Muscle of leg (tissue), 3 donors: ENCODE measurements at regions not wholly inside any gene's neighbourhood (a gene's known extent, or its start where the extent isn't known, plus 50 kb on each side); places are given as distances from the start of the nearest gene placed in this dataset.

ENCODE experiments used
- DNase-seq: peaks from one replicate; pipeline ENCODE4 v3.0.0; 2013
- H3K27ac ChIP-seq: one replicate; pipeline ENCODE4 v1.5.1; 2013; ENCODE audit warnings: mild to moderate bottlenecking, low read length, control low read depth
- H3K27me3 ChIP-seq: one replicate; pipeline ENCODE4 v1.6.1; 2013; ENCODE audit warnings: low read length; ENCODE audit not compliant: control insufficient read depth, insufficient read depth
- H3K36me3 ChIP-seq: one replicate; pipeline ENCODE4 v1.6.1; 2013; ENCODE audit warnings: low read length; ENCODE audit not compliant: control insufficient read depth, insufficient read depth
- H3K4me1 ChIP-seq: one replicate; pipeline ENCODE4 v1.6.1; 2013; ENCODE audit warnings: low read length; ENCODE audit not compliant: control insufficient read depth, insufficient read depth
- H3K4me3 ChIP-seq: one replicate; pipeline ENCODE4 v1.5.1; 2013; ENCODE audit warnings: low read length, control low read depth
- H3K9me3 ChIP-seq: replicated peaks from 2 replicates; pipeline ENCODE4 v1.6.1; 2013; ENCODE audit warnings: low read depth, low read length; ENCODE audit not compliant: control insufficient read depth
- WGBS: methylation state at CpG from one replicate; pipeline ENCODE4 v1.1.5; 2013; ENCODE audit warnings: missing lambda C conversion rate; ENCODE audit not compliant: insufficient coverage; 5-methylcytosine and 5-hydroxymethylcytosine counted together

DNA sequence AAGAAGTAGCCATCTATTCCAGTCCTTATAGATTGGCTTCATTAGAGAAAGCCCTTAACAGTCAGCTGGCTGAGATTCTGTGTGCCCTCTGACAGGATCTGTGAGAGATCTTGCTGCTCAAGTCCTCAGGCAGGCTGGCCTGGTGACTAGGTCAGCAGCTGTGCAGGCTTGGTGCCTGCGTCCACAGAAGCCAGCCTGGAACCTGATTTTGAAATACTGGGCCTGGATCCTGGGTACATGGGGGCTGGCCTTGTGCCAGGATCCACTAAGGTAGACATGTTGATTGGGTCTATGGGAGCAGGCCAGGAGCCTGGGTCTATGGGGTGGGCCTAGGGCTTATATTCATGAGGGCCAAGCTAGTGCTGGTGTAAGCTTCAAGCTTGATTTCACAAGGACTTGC, 381.8 kb upstream of the MARCKS start:
- H3K36me3 ChIP-seq = no peaks in the 10 kb centered on the region
- no peak for DNase-seq

DNA sequence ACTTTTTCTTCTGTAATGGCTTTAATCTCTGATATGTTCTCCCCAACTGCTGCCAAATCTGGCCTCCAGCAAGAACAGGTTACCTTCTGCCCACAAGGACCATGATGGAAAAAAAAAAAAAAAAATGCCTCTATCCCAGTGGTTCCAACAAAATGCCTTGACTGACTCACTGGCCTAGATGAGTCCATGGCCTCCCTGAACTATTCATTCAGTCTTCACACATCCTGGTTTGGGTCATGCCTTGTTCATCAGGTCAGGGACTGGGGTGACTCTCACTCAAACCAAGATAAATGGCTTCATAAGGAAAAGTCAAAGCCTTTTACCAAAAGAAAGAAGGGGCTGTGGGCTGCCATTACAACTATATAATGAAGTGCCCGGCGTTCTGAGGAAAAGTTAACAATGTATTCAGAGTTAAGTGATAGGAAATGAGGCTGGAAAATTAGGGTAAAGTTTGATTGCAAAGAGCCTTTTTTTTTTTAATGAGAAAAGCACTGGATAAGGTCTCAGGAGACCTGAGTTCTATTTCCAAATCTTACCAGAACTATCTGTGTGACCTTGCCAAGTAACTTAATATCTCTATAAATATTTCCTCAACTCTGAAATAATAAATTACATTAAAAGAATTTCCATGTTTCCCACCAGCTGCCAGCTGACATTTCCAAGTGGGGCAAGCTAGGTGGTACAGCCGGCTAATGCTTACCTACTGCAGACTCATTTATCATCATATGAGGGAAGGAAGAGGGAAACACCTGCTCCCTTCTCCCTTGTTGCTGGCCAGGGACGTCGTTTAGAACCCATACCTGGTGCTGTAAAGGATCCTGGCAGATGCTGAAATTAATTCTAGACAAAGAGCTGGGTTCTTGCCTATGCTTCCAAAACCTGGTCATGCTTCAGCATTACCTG, 380.0 kb upstream of the MARCKS start:
- WGBS = no CpG with 5 or more reads among the region's 5 CpGs
- DNase-seq = no peak

More for the DNA sequence above, 381.8 kb upstream of the MARCKS start:
- WGBS = 100% methylated on average over 1 of the region's 1 CpG
- Histone ChIP-seq H3K4me3 (no peak overlapping the region), H3K27ac (no peak overlapping the region), H3K27me3 (no peaks in the 10 kb centered on the region), H3K4me1 (no peaks in the 10 kb centered on the region), H3K9me3 (no peaks in the 10 kb centered on the region)

DNA sequence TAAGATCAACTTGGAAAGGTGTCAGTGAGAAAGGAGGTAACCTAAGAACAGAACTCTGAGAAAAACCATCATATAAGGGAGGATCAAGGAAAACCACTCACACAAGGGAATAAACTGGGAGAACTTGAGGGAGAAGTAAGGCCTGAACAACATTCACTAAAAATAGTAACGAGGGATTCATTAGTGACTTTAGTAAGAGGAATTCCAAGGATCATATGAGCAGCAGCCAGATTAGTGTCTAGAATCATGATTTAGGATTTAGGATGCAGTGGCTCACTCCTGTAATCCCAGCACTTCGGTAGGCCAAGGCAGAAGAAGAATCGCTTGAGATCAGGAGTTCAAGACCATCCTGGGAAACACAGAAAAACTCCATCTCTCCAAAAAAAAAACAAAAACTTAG, 376.5 kb upstream of the MARCKS start:
- WGBS = no CpG with 5 or more reads among the region's 3 CpGs
- Histone ChIP-seq H3K36me3 (no peaks in the 10 kb centered on the region), H3K27ac (no peak overlapping the region), H3K4me1 (no peaks in the 10 kb centered on the region), H3K9me3 (no peaks in the 10 kb centered on the region), H3K27me3 (no peaks in the 10 kb centered on the region), H3K4me3 (no peak overlapping the region)
- DNase-seq = no peak

More for the DNA sequence above, 380.0 kb upstream of the MARCKS start:
- no peaks in the 10 kb centered on the region for H3K36me3 ChIP-seq
- no peak overlapping the region for H3K4me3 ChIP-seq
- no peaks in the 10 kb centered on the region for H3K4me1 ChIP-seq
- no peaks in the 10 kb centered on the region for H3K27me3 ChIP-seq
- H3K9me3 ChIP-seq = no peaks in the 10 kb centered on the region
- no peak overlapping the region for H3K27ac ChIP-seq

DNA sequence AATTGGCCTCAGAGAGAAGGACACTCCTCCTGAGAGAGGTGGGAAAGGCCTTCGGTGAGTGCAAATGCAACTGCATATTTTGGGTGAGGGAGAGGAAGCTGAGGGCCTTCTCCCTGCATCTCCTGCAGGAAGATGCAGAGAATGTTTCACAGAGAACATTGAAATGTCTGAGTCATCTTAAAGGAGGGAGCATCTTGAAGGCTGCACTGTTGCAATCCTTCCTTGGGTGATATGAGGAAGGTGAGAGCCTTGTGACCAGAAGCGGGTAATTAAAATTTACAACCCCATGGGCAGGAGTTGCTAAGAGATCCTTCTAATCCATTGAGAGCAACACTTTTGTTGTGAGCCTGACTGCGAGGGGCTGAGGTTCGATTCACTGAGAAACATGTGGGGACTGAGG, 375.7 kb upstream of the MARCKS start:
- H3K27me3 ChIP-seq = no peaks in the 10 kb centered on the region
- WGBS = 82% methylated on average over 3 of the region's 4 CpGs
- H3K4me3 ChIP-seq = no peak overlapping the region
- no peaks in the 10 kb centered on the region for H3K36me3 ChIP-seq
- no peak for DNase-seq
- H3K27ac ChIP-seq = no peak overlapping the region
- H3K9me3 ChIP-seq = no peaks in the 10 kb centered on the region
- H3K4me1 ChIP-seq = no peaks in the 10 kb centered on the region

DNA sequence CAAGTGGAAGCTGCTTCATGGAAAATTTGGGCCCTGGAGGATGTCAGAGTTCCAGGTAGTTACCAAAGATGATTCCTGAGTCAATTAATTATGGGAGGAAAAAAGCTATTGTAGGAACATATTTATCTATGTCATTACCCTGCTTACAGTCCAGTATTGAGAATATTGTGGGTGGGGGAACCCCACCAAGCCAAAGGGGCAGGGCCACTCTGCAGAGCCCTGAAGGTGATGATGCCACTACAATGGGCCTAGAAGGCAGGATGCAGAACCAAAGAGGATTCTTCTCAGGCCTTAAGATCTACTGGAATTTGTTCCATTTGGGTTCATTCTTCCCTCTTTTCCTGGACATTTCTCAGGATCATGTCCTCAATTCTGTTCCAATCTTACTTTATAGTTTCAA, 375.2 kb upstream of the MARCKS start:
- no peak overlapping the region for H3K4me3 ChIP-seq
- no peak overlapping the region for H3K27ac ChIP-seq

DNA sequence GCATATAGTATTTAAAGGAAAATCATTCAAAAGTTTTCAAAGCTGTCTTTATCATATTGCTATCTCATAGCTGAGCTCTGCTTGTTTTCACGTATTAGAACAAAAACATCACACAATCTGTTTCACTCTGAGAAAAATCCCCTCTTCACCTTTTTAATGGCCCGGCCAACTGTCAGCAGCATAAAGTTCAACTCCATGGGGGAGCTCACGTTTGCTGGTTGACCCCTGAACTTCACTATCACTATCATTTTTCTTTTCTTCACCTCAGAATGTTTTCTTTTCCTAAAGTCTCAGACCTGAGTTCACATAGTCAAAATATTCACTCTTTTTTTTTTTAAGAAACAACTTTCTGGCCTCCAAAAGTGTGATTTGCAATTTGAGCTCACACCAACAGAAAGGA, 374.4 kb upstream of the MARCKS start:
- no peak overlapping the region for H3K27ac ChIP-seq
- WGBS = 67% methylated on average over 2 of the region's 3 CpGs
- no peak overlapping the region for H3K4me3 ChIP-seq
- H3K9me3 ChIP-seq = no peaks in the 10 kb centered on the region
- H3K4me1 ChIP-seq = no peaks in the 10 kb centered on the region
- no peaks in the 10 kb centered on the region for H3K36me3 ChIP-seq
- no peaks in the 10 kb centered on the region for H3K27me3 ChIP-seq
- DNase-seq = no peak

More for the DNA sequence above, 375.2 kb upstream of the MARCKS start:
- DNase-seq = no peak
- Histone ChIP-seq H3K36me3 (no peaks in the 10 kb centered on the region), H3K9me3 (no peaks in the 10 kb centered on the region), H3K4me1 (no peaks in the 10 kb centered on the region), H3K27me3 (no peaks in the 10 kb centered on the region)

DNA sequence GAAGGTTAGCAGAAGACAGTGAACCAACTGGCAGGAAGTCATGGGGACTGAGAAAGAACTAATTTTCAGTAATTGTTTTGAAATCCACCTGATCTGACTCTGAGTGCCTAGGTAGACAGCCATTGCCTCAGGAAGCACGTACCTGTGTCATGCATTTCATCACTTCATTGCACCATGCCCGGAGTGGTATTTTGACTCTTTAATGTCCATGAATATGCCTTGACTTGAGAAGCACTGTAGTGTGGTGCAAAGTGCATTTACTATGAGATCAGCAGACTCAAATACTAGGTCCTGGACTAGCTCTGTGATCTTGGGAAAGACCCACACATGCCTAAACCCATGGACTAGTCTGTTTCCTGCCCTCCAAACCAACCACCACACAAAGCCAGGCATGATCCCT, 370.9 kb upstream of the MARCKS start:
- Histone ChIP-seq H3K36me3 (no peaks in the 10 kb centered on the region), H3K4me3 (no peak overlapping the region), H3K4me1 (no peaks in the 10 kb centered on the region), H3K27ac (no peak overlapping the region), H3K27me3 (no peaks in the 10 kb centered on the region), H3K9me3 (no peaks in the 10 kb centered on the region)
- 67% methylated on average over 1 of the region's 2 CpGs for WGBS
- DNase-seq = no peak

DNA sequence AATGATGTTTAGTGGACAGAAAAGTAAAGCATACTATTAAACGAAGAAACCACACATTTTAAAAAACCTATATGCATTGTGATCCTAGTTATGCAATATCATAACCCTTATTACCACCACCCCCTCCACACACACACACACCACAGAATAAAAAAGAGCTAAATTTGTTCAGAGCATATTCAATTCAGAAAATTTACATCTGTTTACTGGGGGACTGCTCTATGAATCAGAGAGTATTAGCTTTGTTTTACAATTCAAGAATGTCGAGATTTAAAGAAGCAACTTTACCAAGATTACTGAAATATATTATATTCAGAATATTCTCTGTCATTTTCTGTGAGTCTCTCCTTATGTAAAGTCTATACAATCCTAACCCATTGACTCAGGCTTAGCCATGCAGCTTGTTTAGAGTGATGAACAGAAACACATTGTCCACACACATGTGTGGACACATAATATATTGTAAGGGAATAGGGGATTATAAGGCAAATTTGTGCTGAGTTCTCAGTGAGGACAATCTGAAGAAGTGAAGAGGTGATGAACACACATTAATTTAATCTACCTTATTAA, 369.6 kb upstream of the MARCKS start:
- WGBS = no CpG with 5 or more reads among the region's 2 CpGs
- Histone ChIP-seq H3K9me3 (no peaks in the 10 kb centered on the region), H3K27ac (no peak overlapping the region), H3K4me1 (no peaks in the 10 kb centered on the region), H3K4me3 (no peak overlapping the region), H3K27me3 (no peaks in the 10 kb centered on the region), H3K36me3 (no peaks in the 10 kb centered on the region)
- no peak for DNase-seq

DNA sequence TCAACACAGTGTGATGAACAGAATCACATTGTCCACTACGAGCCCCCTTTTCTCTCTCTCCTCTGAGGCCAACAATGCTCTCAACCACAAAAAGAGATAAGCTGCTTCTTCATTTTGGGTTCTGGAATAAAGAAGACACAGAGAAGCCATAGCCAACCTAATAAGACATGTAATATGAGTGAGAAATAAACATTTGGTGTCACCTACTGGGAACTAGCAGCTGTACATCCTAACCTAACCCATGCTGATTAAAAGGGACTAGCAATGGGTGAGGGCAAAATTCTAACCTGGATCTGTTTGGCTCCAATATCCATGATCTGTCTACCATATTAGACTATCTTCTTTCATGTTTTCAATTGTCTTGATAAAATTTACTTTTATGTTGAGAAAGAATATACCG, 369.1 kb upstream of the MARCKS start:
- no peak overlapping the region for H3K4me3 ChIP-seq
- no CpG with 5 or more reads among the region's 2 CpGs for WGBS
- no peaks in the 10 kb centered on the region for H3K27me3 ChIP-seq
- no peak for DNase-seq
- no peaks in the 10 kb centered on the region for H3K9me3 ChIP-seq
- H3K36me3 ChIP-seq = no peaks in the 10 kb centered on the region
- H3K27ac ChIP-seq = no peak overlapping the region
- H3K4me1 ChIP-seq = no peaks in the 10 kb centered on the region

DNA sequence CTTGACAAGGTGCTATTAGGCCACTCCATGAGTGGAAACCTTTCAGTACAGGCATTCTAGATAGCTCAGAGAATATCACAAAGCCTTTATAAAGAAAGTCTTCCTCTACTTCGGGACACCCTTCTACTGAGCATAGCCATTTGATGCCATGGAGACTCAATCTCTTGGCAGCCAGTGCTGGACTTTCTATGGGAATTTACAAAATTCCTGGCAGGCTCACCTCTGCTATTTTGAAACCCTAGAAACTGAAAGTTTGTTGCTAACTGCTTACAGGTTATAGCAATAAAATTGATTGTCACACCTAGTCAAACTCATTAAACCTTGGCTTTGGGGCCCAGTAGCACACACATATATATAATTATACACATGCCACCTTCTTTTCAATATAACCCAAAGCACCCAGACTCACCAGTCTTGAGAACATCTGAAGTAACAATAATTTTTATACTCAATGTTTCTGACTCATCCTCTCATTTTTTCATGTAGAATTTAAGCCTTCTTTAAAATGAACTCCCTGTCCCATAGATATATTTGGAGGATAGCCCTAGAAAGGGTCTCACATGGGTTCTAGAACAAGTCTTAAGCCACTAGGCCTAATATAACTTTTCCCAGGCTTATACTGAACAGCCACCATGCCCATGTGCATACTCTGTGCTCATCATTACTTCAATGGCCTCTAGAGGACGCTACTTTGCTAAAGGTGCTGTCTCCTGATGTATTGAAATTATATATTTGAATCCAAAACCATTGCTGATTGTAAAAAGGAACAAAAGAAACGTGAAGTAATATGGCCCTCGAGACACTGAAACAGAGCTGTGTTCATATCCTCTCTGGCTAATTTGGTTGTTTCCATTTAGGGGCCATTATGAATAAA, 368.1 kb upstream of the MARCKS start:
- no peak overlapping the region for H3K27ac ChIP-seq
- DNase-seq = no peak
- no peaks in the 10 kb centered on the region for H3K27me3 ChIP-seq
- no peaks in the 10 kb centered on the region for H3K36me3 ChIP-seq
- H3K4me1 ChIP-seq = no peaks in the 10 kb centered on the region
- H3K4me3 ChIP-seq = no peak overlapping the region
- no peaks in the 10 kb centered on the region for H3K9me3 ChIP-seq
- WGBS = 57% methylated on average over 2 of the region's 4 CpGs
